GM19035 (cell line): ENCODE measurements at regions not wholly inside any gene's neighbourhood (a gene's known extent, or its start where the extent isn't known, plus 50 kb on each side); places are given as distances from the start of the nearest gene placed in this dataset.
"Not testable (repeated sequence)": the region's sequence is repeated elsewhere in the genome, so short reads cannot be mapped to it uniquely, and the experiment has no call there.

Experiments used
- ATAC-seq: cut with Tn5 transposase; IDR thresholded peaks from one replicate; pipeline ENCODE4 v1.9.1; 2021; ENCODE audit not compliant: unreplicated experiment

GRCh38 chr10:113485736-113486135 lies 67.1 kb upstream of the HABP2 start:
- ATAC-seq: no peak

GRCh38 chr10:113486531-113486930 lies 66.3 kb upstream of the HABP2 start:
- ATAC-seq: no peak

- no peak for ATAC-seq
These were observed 65.7 kb upstream of the HABP2 start for GRCh38 chr10:113487154-113487553.

GRCh38 chr10:113488186-113488585 lies 64.7 kb upstream of the HABP2 start:
- ATAC-seq: no peak

GRCh38 chr10:113489522-113489921 lies 63.3 kb upstream of the HABP2 start:
- not testable (repeated sequence) for ATAC-seq

GRCh38 chr10:113491967-113492565 lies 60.8 kb upstream of the HABP2 start:
- ATAC-seq: no peak

- no peak for ATAC-seq
These were observed 59.7 kb upstream of the HABP2 start for GRCh38 chr10:113493195-113493594.

GRCh38 chr10:113493882-113494301 lies 59.0 kb upstream of the HABP2 start:
- no peak for ATAC-seq

GRCh38 chr10:113494761-113495160 lies 58.1 kb upstream of the HABP2 start:
- ATAC-seq: no peak

- ATAC-seq: no peak
These were observed 57.3 kb upstream of the HABP2 start for GRCh38 chr10:113495553-113495952.

GRCh38 chr10:113496111-113497109 lies 56.4 kb upstream of the HABP2 start:
- no peak for ATAC-seq

GRCh38 chr10:113497198-113497597 lies 55.7 kb upstream of the HABP2 start:
- no peak for ATAC-seq

GRCh38 chr10:113498997-113499396 lies 53.9 kb upstream of the HABP2 start:
- no peak for ATAC-seq

GRCh38 chr10:113499806-113500205 lies 53.0 kb upstream of the HABP2 start:
- ATAC-seq: no peak

- not testable (repeated sequence) for ATAC-seq
These were observed 51.8 kb upstream of the HABP2 start for GRCh38 chr10:113501031-113501430.
